ENCODE measurements at regions not wholly inside any gene's neighbourhood (a gene's known extent, or its start where the extent isn't known, plus 50 kb on each side); places are given as distances from the start of the nearest gene placed in this dataset.

- no peak for TF ChIP-seq EZH2phosphoT487 (IDR thresholded peaks at IDR 0.05; ENCODE audit: low read depth)
- TF ChIP-seq CTCF (IDR thresholded peaks at IDR 0.05; ENCODE audit: low read depth, low read length), result no peak
- Histone ChIP-seq H3K27ac (ENCODE audit: low read length) (no peak overlapping the region), H3K9ac (ENCODE audit: low read length) (no peak overlapping the region), H2AFZ (ENCODE audit: low read depth, low read length) (no peak overlapping the region), H3K4me2 (ENCODE audit: low read length) (no peak overlapping the region), H4K20me1 (ENCODE audit: insufficient read depth, low read length) (no peaks in the 10 kb centered on the region), H3K4me3 (ENCODE audit: low read length) (no peak overlapping the region), H3K27me3 (ENCODE audit: low read depth, low read length) (no peaks in the 10 kb centered on the region), H3K79me2 (ENCODE audit: low read length) (no peaks in the 10 kb centered on the region), H3K9me3 (ENCODE audit: insufficient read depth, low read length) (no peaks in the 10 kb centered on the region), H3K4me1 (ENCODE audit: low read length) (no peaks in the 10 kb centered on the region), H3K36me3 (replicated peaks; ENCODE audit: low read depth, low read length) (no peaks in the 10 kb centered on the region)
These were observed 730.4 kb downstream of the C6orf118 start for GRCh38 chr6:164579035-164579434.

- Histone ChIP-seq H3K27ac (ENCODE audit: low read length) (no peak overlapping the region), H3K4me2 (ENCODE audit: low read length) (no peak overlapping the region), H3K9ac (ENCODE audit: low read length) (no peak overlapping the region), H3K79me2 (ENCODE audit: low read length) (no peaks in the 10 kb centered on the region), H3K27me3 (ENCODE audit: low read depth, low read length) (no peaks in the 10 kb centered on the region), H3K4me3 (ENCODE audit: low read length) (no peak overlapping the region), H4K20me1 (ENCODE audit: insufficient read depth, low read length) (no peaks in the 10 kb centered on the region), H3K36me3 (replicated peaks; ENCODE audit: low read depth, low read length) (no peaks in the 10 kb centered on the region), H3K9me3 (ENCODE audit: insufficient read depth, low read length) (no peaks in the 10 kb centered on the region), H3K4me1 (ENCODE audit: low read length) (no peaks in the 10 kb centered on the region), H2AFZ (ENCODE audit: low read depth, low read length) (no peak overlapping the region)
- TF ChIP-seq CTCF (IDR thresholded peaks at IDR 0.05; ENCODE audit: low read depth, low read length) (no peak), EZH2phosphoT487 (IDR thresholded peaks at IDR 0.05; ENCODE audit: low read depth) (no peak)
These were observed 730.8 kb downstream of the C6orf118 start for GRCh38 chr6:164578616-164579015.

- TF ChIP-seq CTCF (IDR thresholded peaks at IDR 0.05; ENCODE audit: low read depth, low read length) (no peak), EZH2phosphoT487 (IDR thresholded peaks at IDR 0.05; ENCODE audit: low read depth) (no peak)
- Histone ChIP-seq H3K36me3 (replicated peaks; ENCODE audit: low read depth, low read length) (no peaks in the 10 kb centered on the region), H3K4me1 (ENCODE audit: low read length) (no peaks in the 10 kb centered on the region), H3K9ac (ENCODE audit: low read length) (no peak overlapping the region), H3K4me3 (ENCODE audit: low read length) (no peak overlapping the region), H3K9me3 (ENCODE audit: insufficient read depth, low read length) (no peaks in the 10 kb centered on the region), H3K79me2 (ENCODE audit: low read length) (no peaks in the 10 kb centered on the region), H3K27me3 (ENCODE audit: low read depth, low read length) (no peaks in the 10 kb centered on the region), H2AFZ (ENCODE audit: low read depth, low read length) (no peak overlapping the region), H3K4me2 (ENCODE audit: low read length) (no peak overlapping the region), H4K20me1 (ENCODE audit: insufficient read depth, low read length) (no peaks in the 10 kb centered on the region), H3K27ac (ENCODE audit: low read length) (no peak overlapping the region)
These were observed 738.6 kb downstream of the C6orf118 start for GRCh38 chr6:164570801-164571200.

GRCh38 chr6:164569509-164569908 lies 739.9 kb downstream of the C6orf118 start:
- Histone ChIP-seq H3K27me3 (ENCODE audit: low read depth, low read length) (no peaks in the 10 kb centered on the region), H3K79me2 (ENCODE audit: low read length) (no peaks in the 10 kb centered on the region), H3K4me1 (ENCODE audit: low read length) (no peaks in the 10 kb centered on the region), H3K9ac (ENCODE audit: low read length) (no peak overlapping the region), H4K20me1 (ENCODE audit: insufficient read depth, low read length) (no peaks in the 10 kb centered on the region), H3K4me2 (ENCODE audit: low read length) (no peak overlapping the region), H3K9me3 (ENCODE audit: insufficient read depth, low read length) (no peaks in the 10 kb centered on the region), H3K36me3 (replicated peaks; ENCODE audit: low read depth, low read length) (no peaks in the 10 kb centered on the region), H3K4me3 (ENCODE audit: low read length) (no peak overlapping the region), H2AFZ (ENCODE audit: low read depth, low read length) (no peak overlapping the region), H3K27ac (ENCODE audit: low read length) (no peak overlapping the region)
- no peak for TF ChIP-seq CTCF (IDR thresholded peaks at IDR 0.05; ENCODE audit: low read depth, low read length)
- no peak for TF ChIP-seq EZH2phosphoT487 (IDR thresholded peaks at IDR 0.05; ENCODE audit: low read depth)
